ENCODE measurements at regions not wholly inside any gene's neighbourhood (a gene's known extent, or its start where the extent isn't known, plus 50 kb on each side); places are given as distances from the start of the nearest gene placed in this dataset.

GRCh38 chr4:141290771-141291170 is 70.1 kb downstream of the ZNF330 start:
- intact Hi-C loops (cut with DNase I), result no loop called here
- Histone ChIP-seq H3K36me3 (no peaks in the 10 kb centered on the region), H3K4me1 (no peaks in the 10 kb centered on the region), H3K27me3 (no peaks in the 10 kb centered on the region), H3K27ac (replicated peaks in 1 of 4) (no peak overlapping the region), H3K9me3 (peaks cover 0 to 5% (median 0%) of the 10 kb centered on the region in 4 donors), H3K4me3 (no peak overlapping the region)
- TF ChIP-seq POLR2AphosphoS5 (IDR thresholded peaks at IDR 0.05) (no peak), POLR2A (IDR thresholded peaks at IDR 0.05; ENCODE audit: low read depth) (no peak), CTCF (IDR thresholded peaks at IDR 0.05) (no peak), EP300 (IDR thresholded peaks at IDR 0.05) (no peak)
- DNase-seq (ENCODE audit: extremely low spot score), result no peak

GRCh38 chr4:141294306-141294705 is 73.6 kb downstream of the ZNF330 start:
- Histone ChIP-seq H3K9me3 (peaks cover 0 to 5% (median 0%) of the 10 kb centered on the region in 4 donors), H3K4me1 (no peaks in the 10 kb centered on the region), H3K27me3 (no peaks in the 10 kb centered on the region), H3K27ac (replicated peaks in 1 of 4) (no peak overlapping the region), H3K36me3 (no peaks in the 10 kb centered on the region), H3K4me3 (no peak overlapping the region)
- 82% methylated on average over 2 of the region's 2 CpGs for WGBS
- TF ChIP-seq POLR2AphosphoS5 (IDR thresholded peaks at IDR 0.05) (no peak), EP300 (IDR thresholded peaks at IDR 0.05) (no peak), CTCF (IDR thresholded peaks at IDR 0.05) (no peak), POLR2A (IDR thresholded peaks at IDR 0.05; ENCODE audit: low read depth) (no peak)
- intact Hi-C loops (cut with DNase I), result no loop called here
- DNase-seq (ENCODE audit: extremely low spot score), result no peak

- intact Hi-C loops (cut with DNase I), result no loop called here
- Histone ChIP-seq H3K4me1 (no peaks in the 10 kb centered on the region), H3K4me3 (no peak overlapping the region), H3K36me3 (no peaks in the 10 kb centered on the region), H3K27me3 (no peaks in the 10 kb centered on the region), H3K27ac (replicated peaks in 1 of 4) (no peak overlapping the region), H3K9me3 (no peaks in the 10 kb centered on the region)
- WGBS, result 70% methylated on average over 2 of the region's 2 CpGs
- no peak for DNase-seq (ENCODE audit: extremely low spot score)
- TF ChIP-seq POLR2AphosphoS5 (IDR thresholded peaks at IDR 0.05) (no peak), POLR2A (IDR thresholded peaks at IDR 0.05; ENCODE audit: low read depth) (no peak), CTCF (IDR thresholded peaks at IDR 0.05) (no peak), EP300 (IDR thresholded peaks at IDR 0.05) (no peak)
Measured at GRCh38 chr4:141301216-141301615, 80.5 kb downstream of the ZNF330 start.

- Histone ChIP-seq H3K27me3 (no peaks in the 10 kb centered on the region), H3K4me1 (peaks cover 0 to 6% (median 5%) of the 10 kb centered on the region in 4 donors), H3K36me3 (no peaks in the 10 kb centered on the region), H3K9me3 (no peaks in the 10 kb centered on the region), H3K27ac (replicated peaks in 1 of 4) (no peak overlapping the region), H3K4me3 (no peak overlapping the region)
- 71% methylated on average over 1 of the region's 1 CpG for WGBS
- intact Hi-C loops (cut with DNase I), result no loop called here
- DNase-seq (ENCODE audit: extremely low spot score), result no peak
- no peak for TF ChIP-seq POLR2AphosphoS5 (IDR thresholded peaks at IDR 0.05)
- no peak for TF ChIP-seq EP300 (IDR thresholded peaks at IDR 0.05)
- no peak for TF ChIP-seq CTCF (IDR thresholded peaks at IDR 0.05)
- no peak for TF ChIP-seq POLR2A (IDR thresholded peaks at IDR 0.05; ENCODE audit: low read depth)
Measured at GRCh38 chr4:141302924-141303323, 82.2 kb downstream of the ZNF330 start.

GRCh38 chr4:141304346-141304745 is 83.7 kb downstream of the ZNF330 start:
- 86% methylated on average over 2 of the region's 2 CpGs for WGBS
- intact Hi-C loops (cut with DNase I), result no loop called here
- TF ChIP-seq CTCF (IDR thresholded peaks at IDR 0.05), result no peak
- no peak for TF ChIP-seq POLR2AphosphoS5 (IDR thresholded peaks at IDR 0.05)
- no peak for TF ChIP-seq EP300 (IDR thresholded peaks at IDR 0.05)
- TF ChIP-seq POLR2A (IDR thresholded peaks at IDR 0.05; ENCODE audit: low read depth), result no peak

More at GRCh38 chr4:141304346-141304745, 83.7 kb downstream of the ZNF330 start:
- Histone ChIP-seq H3K27ac (replicated peaks in 1 of 4) (no peak overlapping the region), H3K9me3 (no peaks in the 10 kb centered on the region), H3K36me3 (no peaks in the 10 kb centered on the region), H3K4me1 (peaks cover 0 to 6% (median 5%) of the 10 kb centered on the region in 4 donors), H3K4me3 (no peak overlapping the region), H3K27me3 (no peaks in the 10 kb centered on the region)
- no peak for DNase-seq (ENCODE audit: extremely low spot score)
